ENCODE measurements at regions not wholly inside any gene's neighbourhood (a gene's known extent, or its start where the extent isn't known, plus 50 kb on each side); places are given as distances from the start of the nearest gene placed in this dataset.

- TF ChIP-seq CTCF (IDR thresholded peaks at IDR 0.05) (no peak), POLR2A (IDR thresholded peaks at IDR 0.05) (no peak)
Measured at GRCh38 chr2:145854039-145854755, 1334.3 kb upstream of the ZEB2 start.

Measured in testis (tissue), 2 donors.